ENCODE measurements at regions not wholly inside any gene's neighbourhood (a gene's known extent, or its start where the extent isn't known, plus 50 kb on each side); places are given as distances from the start of the nearest gene placed in this dataset.

- no peak overlapping the region for H2AFZ ChIP-seq
- no peak overlapping the region for H3K4me3 ChIP-seq
- H3K27me3 Mint-ChIP-seq (ENCODE audit: insufficient read depth, low read depth, poor library complexity) = peaks cover 3% of the 10 kb centered on the region
- no peaks in the 10 kb centered on the region for H3K9me2 ChIP-seq (ENCODE audit: insufficient read depth)
- ATAC-seq (no peak), DNase-seq (ENCODE audit: low spot score) (no peak)
- no peaks in the 10 kb centered on the region for H3K27me3 ChIP-seq (ENCODE audit: insufficient read depth)
- no peak overlapping the region for H3K27ac ChIP-seq (ENCODE audit: low read depth)
- H3F3A ChIP-seq (replicated peaks; ENCODE audit: low read depth) = no peaks in the 10 kb centered on the region
- H3K9me3 Mint-ChIP-seq = peaks cover 4% of the 10 kb centered on the region
- H3K27ac Mint-ChIP-seq = no peak overlapping the region
- no peak overlapping the region for H3K4me3 Mint-ChIP-seq
- H4K20me1 ChIP-seq (replicated peaks; ENCODE audit: insufficient read depth) = no peaks in the 10 kb centered on the region
- H3K4me2 ChIP-seq = no peak overlapping the region
- no peaks in the 10 kb centered on the region for H3K36me3 ChIP-seq (ENCODE audit: insufficient read depth)
- H3K36me3 Mint-ChIP-seq (ENCODE audit: low read depth) = peaks cover 3% of the 10 kb centered on the region; the same call in 2 of the 3 replicates
- TF ChIP-seq, protein P1, sequence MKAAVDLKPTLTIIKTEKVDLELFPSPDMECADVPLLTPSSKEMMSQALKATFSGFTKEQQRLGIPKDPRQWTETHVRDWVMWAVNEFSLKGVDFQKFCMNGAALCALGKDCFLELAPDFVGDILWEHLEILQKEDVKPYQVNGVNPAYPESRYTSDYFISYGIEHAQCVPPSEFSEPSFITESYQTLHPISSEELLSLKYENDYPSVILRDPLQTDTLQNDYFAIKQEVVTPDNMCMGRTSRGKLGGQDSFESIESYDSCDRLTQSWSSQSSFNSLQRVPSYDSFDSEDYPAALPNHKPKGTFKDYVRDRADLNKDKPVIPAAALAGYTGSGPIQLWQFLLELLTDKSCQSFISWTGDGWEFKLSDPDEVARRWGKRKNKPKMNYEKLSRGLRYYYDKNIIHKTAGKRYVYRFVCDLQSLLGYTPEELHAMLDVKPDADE (IDR thresholded peaks at IDR 0.05) = no peak
- no peak for TF ChIP-seq NANOG (IDR thresholded peaks at IDR 0.05; ENCODE audit: borderline replicate concordance)
- peaks cover 16% of the 10 kb centered on the region for H3K4me1 Mint-ChIP-seq
- no peaks in the 10 kb centered on the region; the same call in 1 of the 2 replicates for H3K4me1 ChIP-seq (ENCODE audit: insufficient read depth)
- no peaks in the 10 kb centered on the region for H3K79me2 ChIP-seq (replicated peaks; ENCODE audit: insufficient read depth)
Measured at GRCh38 chr14:84404246-84404645, 1125.7 kb upstream of the FLRT2 start.

DNA sequence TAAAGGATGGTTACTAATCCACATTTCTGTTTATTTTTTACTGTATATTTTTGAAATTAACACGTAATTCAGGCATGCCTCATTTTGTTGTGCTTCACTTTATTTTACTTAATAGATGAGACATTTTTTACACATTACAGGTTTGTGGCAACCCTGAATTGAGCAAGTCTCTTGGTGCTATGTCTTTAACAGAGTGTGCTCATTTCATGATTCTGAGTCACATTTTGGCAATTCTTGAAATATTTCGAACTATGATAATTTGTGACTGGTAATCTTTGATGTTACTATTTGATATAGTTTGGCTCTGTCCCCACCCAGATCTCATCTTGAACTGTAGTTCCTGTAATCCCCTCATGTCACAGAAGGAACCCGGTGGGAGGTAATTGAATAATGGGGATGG, 1120.5 kb upstream of the FLRT2 start:
- peaks cover 8% of the 10 kb centered on the region for H3K4me1 Mint-ChIP-seq
- H3K4me3 Mint-ChIP-seq = no peak overlapping the region
- no peak for ATAC-seq
- no peaks in the 10 kb centered on the region for H4K20me1 ChIP-seq (replicated peaks; ENCODE audit: insufficient read depth)
- H2AFZ ChIP-seq = no peak overlapping the region
- no peak overlapping the region for H3K27ac ChIP-seq (ENCODE audit: low read depth)
- no peaks in the 10 kb centered on the region for H3K9me2 ChIP-seq (ENCODE audit: insufficient read depth)
- no peak for DNase-seq (ENCODE audit: low spot score)
- no peaks in the 10 kb centered on the region for H3K79me2 ChIP-seq (replicated peaks; ENCODE audit: insufficient read depth)
- H3F3A ChIP-seq (replicated peaks; ENCODE audit: low read depth) = no peaks in the 10 kb centered on the region
- no peak overlapping the region for H3K4me2 ChIP-seq
- no peaks in the 10 kb centered on the region; the same call in 1 of the 2 replicates for H3K4me1 ChIP-seq (ENCODE audit: insufficient read depth)
- TF ChIP-seq, protein P2, sequence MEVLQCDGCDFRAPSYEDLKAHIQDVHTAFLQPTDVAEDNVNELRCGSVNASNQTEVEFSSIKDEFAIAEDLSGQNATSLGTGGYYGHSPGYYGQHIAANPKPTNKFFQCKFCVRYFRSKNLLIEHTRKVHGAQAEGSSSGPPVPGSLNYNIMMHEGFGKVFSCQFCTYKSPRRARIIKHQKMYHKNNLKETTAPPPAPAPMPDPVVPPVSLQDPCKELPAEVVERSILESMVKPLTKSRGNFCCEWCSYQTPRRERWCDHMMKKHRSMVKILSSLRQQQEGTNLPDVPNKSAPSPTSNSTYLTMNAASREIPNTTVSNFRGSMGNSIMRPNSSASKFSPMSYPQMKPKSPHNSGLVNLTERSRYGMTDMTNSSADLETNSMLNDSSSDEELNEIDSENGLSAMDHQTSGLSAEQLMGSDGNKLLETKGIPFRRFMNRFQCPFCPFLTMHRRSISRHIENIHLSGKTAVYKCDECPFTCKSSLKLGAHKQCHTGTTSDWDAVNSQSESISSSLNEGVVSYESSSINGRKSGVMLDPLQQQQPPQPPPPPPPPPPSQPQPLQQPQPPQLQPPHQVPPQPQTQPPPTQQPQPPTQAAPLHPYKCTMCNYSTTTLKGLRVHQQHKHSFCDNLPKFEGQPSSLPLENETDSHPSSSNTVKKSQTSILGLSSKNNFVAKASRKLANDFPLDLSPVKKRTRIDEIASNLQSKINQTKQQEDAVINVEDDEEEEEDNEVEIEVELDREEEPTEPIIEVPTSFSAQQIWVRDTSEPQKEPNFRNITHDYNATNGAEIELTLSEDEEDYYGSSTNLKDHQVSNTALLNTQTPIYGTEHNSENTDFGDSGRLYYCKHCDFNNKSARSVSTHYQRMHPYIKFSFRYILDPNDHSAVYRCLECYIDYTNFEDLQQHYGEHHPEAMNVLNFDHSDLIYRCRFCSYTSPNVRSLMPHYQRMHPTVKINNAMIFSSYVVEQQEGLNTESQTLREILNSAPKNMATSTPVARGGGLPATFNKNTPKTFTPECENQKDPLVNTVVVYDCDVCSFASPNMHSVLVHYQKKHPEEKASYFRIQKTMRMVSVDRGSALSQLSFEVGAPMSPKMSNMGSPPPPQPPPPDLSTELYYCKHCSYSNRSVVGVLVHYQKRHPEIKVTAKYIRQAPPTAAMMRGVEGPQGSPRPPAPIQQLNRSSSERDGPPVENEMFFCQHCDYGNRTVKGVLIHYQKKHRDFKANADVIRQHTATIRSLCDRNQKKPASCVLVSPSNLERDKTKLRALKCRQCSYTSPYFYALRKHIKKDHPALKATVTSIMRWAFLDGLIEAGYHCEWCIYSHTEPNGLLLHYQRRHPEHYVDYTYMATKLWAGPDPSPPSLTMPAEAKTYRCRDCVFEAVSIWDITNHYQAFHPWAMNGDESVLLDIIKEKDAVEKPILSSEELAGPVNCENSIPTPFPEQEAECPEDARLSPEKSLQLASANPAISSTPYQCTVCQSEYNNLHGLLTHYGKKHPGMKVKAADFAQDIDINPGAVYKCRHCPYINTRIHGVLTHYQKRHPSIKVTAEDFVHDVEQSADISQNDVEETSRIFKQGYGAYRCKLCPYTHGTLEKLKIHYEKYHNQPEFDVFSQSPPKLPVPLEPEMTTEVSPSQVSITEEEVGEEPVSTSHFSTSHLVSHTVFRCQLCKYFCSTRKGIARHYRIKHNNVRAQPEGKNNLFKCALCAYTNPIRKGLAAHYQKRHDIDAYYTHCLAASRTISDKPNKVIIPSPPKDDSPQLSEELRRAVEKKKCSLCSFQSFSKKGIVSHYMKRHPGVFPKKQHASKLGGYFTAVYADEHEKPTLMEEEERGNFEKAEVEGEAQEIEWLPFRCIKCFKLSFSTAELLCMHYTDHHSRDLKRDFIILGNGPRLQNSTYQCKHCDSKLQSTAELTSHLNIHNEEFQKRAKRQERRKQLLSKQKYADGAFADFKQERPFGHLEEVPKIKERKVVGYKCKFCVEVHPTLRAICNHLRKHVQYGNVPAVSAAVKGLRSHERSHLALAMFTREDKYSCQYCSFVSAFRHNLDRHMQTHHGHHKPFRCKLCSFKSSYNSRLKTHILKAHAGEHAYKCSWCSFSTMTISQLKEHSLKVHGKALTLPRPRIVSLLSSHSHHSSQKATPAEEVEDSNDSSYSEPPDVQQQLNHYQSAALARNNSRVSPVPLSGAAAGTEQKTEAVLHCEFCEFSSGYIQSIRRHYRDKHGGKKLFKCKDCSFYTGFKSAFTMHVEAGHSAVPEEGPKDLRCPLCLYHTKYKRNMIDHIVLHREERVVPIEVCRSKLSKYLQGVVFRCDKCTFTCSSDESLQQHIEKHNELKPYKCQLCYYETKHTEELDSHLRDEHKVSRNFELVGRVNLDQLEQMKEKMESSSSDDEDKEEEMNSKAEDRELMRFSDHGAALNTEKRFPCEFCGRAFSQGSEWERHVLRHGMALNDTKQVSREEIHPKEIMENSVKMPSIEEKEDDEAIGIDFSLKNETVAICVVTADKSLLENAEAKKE (CRISPR knock-in tag; IDR thresholded peaks at IDR 0.05) = no peak
- no peak for TF ChIP-seq POLR2AphosphoS5 (IDR thresholded peaks at IDR 0.05; ENCODE audit: low read depth)
- TF ChIP-seq, protein P1 (IDR thresholded peaks at IDR 0.05) = no peak
- no peak for TF ChIP-seq EZH2 (IDR thresholded peaks at IDR 0.05; ENCODE audit: low read depth, unreplicated experiment)
- TF ChIP-seq, protein P3, sequence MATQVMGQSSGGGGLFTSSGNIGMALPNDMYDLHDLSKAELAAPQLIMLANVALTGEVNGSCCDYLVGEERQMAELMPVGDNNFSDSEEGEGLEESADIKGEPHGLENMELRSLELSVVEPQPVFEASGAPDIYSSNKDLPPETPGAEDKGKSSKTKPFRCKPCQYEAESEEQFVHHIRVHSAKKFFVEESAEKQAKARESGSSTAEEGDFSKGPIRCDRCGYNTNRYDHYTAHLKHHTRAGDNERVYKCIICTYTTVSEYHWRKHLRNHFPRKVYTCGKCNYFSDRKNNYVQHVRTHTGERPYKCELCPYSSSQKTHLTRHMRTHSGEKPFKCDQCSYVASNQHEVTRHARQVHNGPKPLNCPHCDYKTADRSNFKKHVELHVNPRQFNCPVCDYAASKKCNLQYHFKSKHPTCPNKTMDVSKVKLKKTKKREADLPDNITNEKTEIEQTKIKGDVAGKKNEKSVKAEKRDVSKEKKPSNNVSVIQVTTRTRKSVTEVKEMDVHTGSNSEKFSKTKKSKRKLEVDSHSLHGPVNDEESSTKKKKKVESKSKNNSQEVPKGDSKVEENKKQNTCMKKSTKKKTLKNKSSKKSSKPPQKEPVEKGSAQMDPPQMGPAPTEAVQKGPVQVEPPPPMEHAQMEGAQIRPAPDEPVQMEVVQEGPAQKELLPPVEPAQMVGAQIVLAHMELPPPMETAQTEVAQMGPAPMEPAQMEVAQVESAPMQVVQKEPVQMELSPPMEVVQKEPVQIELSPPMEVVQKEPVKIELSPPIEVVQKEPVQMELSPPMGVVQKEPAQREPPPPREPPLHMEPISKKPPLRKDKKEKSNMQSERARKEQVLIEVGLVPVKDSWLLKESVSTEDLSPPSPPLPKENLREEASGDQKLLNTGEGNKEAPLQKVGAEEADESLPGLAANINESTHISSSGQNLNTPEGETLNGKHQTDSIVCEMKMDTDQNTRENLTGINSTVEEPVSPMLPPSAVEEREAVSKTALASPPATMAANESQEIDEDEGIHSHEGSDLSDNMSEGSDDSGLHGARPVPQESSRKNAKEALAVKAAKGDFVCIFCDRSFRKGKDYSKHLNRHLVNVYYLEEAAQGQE (IDR thresholded peaks at IDR 0.05; ENCODE audit: unreplicated experiment) = no peak
- no peak for TF ChIP-seq STAT1 (IDR thresholded peaks at IDR 0.05; ENCODE audit: unreplicated experiment)
- TF ChIP-seq JUNB (IDR thresholded peaks at IDR 0.05; ENCODE audit: unreplicated experiment) = no peak
- TF ChIP-seq NANOG (IDR thresholded peaks at IDR 0.05; ENCODE audit: borderline replicate concordance) = no peak
- H3K36me3 ChIP-seq (ENCODE audit: insufficient read depth) = no peaks in the 10 kb centered on the region
- peaks cover 14% of the 10 kb centered on the region for H3K36me3 Mint-ChIP-seq (ENCODE audit: low read depth)
- H3K27me3 ChIP-seq (ENCODE audit: insufficient read depth) = no peaks in the 10 kb centered on the region
- no peaks in the 10 kb centered on the region for H3K27me3 Mint-ChIP-seq (ENCODE audit: insufficient read depth, low read depth, poor library complexity)
- H3K4me3 ChIP-seq = no peak overlapping the region
- no peak overlapping the region for H3K27ac Mint-ChIP-seq
- peaks cover 19% of the 10 kb centered on the region; the same call in 2 of the 3 replicates for H3K9me3 Mint-ChIP-seq

All from GM23338 (cell line).